ENCODE measurements at regions not wholly inside any gene's neighbourhood (a gene's known extent, or its start where the extent isn't known, plus 50 kb on each side); places are given as distances from the start of the nearest gene placed in this dataset.

DNA sequence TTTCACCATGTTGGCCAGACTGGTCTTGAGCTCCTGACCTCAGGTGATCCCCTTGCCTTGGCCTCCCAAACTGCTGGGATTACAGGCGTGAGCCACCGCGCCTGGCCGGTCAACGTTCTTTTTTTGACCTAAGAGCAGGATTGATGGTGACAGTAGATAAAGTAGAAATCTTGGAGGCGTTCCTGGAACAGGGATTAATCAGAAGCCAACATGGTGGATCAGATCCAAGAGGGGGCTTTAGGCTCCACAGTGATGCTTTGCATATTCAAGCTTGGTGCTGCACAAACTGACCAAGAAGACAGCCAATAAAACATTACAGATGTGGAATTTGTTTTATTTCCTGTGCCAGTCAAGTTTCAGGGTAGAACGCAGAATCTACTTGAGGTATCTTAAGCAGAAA, 271.2 kb downstream of the FGF9 start:
- peaks cover 13% of the 10 kb centered on the region for H3K4me1 ChIP-seq (ENCODE audit: insufficient read depth, low read length)

DNA sequence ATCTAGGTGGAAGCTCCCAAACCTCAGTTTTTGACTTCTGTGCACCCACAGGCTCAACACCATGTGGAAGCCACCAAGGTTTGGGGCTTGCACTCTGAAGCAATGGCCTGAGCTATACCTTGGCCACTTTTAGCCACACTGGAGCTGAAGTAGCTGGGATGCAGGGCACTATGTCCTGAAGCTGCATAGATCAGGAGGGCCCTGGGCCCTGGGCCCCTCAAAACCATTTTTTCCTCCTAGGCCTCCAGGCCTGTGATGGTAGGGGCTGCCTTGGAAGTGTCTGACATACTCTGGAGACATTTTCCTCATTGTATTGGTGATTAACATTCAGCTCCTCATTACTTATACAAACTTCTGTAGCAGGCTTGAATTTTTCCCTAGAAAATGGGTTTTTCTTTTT, 273.7 kb downstream of the FGF9 start:
- H3K9ac ChIP-seq (ENCODE audit: low read length) = no peak overlapping the region
- H3K4me1 ChIP-seq (ENCODE audit: insufficient read depth, low read length) = no peaks in the 10 kb centered on the region
- no peak overlapping the region for H3K4me3 ChIP-seq (ENCODE audit: low read depth in 1 of 2, low read length in 2 of 2)
- H3K9me3 ChIP-seq (ENCODE audit: low read length) = no peaks in the 10 kb centered on the region
- no peaks in the 10 kb centered on the region for H3K36me3 ChIP-seq (ENCODE audit: insufficient read depth, low read length)
- H3K27ac ChIP-seq (ENCODE audit: low read depth, low read length) = no peak overlapping the region
- H3K27me3 ChIP-seq (ENCODE audit: control insufficient read depth in 1 of 2, insufficient read depth in 2 of 2, low read length in 2 of 2) = no peaks in the 10 kb centered on the region

More for the DNA sequence above, 271.2 kb downstream of the FGF9 start:
- H3K27me3 ChIP-seq (ENCODE audit: control insufficient read depth in 1 of 2, insufficient read depth in 2 of 2, low read length in 2 of 2) = no peaks in the 10 kb centered on the region
- no peaks in the 10 kb centered on the region for H3K9me3 ChIP-seq (ENCODE audit: low read length)
- no peak overlapping the region for H3K4me3 ChIP-seq (ENCODE audit: low read depth in 1 of 2, low read length in 2 of 2)
- H3K27ac ChIP-seq (ENCODE audit: low read depth, low read length) = no peak overlapping the region
- no peak overlapping the region for H3K9ac ChIP-seq (ENCODE audit: low read length)
- H3K36me3 ChIP-seq (ENCODE audit: insufficient read depth, low read length) = no peaks in the 10 kb centered on the region

DNA sequence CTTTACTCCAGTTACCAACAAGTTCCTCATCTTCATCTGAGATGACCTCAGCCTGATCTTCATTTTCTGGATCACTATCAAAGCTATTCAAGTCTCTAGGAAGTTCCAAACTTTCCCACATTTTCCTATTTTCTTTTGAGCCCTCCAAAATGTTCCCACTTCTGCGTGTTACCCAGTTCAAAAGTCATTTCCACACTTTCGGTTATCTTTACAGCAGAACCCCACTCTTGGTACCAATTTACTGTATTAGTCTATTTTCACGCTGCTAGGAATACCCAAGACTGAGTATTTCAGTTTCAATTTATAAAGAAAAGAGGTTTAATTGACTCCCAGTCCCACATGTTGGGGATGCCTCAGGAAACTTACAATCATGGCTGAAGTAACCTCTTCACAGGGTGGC, 274.3 kb downstream of the FGF9 start:
- Histone ChIP-seq H3K4me1 (ENCODE audit: insufficient read depth, low read length) (no peaks in the 10 kb centered on the region), H3K9ac (ENCODE audit: low read length) (no peak overlapping the region), H3K27ac (ENCODE audit: low read depth, low read length) (no peak overlapping the region), H3K27me3 (ENCODE audit: control insufficient read depth in 1 of 2, insufficient read depth in 2 of 2, low read length in 2 of 2) (no peaks in the 10 kb centered on the region), H3K36me3 (ENCODE audit: insufficient read depth, low read length) (no peaks in the 10 kb centered on the region), H3K9me3 (ENCODE audit: low read length) (no peaks in the 10 kb centered on the region), H3K4me3 (ENCODE audit: low read depth in 1 of 2, low read length in 2 of 2) (no peak overlapping the region)

DNA sequence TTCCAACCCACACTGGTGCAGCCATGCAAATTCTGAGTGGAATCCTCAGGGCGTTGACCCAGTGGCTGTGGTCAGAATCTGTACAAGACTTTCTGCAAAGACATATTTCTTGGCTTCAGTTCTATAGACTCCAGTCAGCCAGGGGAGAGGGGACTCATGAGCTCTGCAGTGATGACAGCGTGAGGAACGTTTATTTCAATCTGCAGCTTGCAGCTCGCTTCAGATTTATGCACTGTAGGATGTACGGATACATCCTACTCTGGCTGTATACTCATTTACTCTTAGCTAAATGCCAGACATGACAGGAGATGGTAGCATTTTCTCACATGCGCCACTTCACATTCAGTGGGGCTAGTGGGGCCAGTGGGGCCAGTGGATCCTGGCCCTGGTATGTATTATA, 276.1 kb downstream of the FGF9 start:
- H3K9me3 ChIP-seq (ENCODE audit: low read length) = no peaks in the 10 kb centered on the region
- H3K27ac ChIP-seq (ENCODE audit: low read depth, low read length) = no peak overlapping the region
- H3K4me3 ChIP-seq (ENCODE audit: low read depth in 1 of 2, low read length in 2 of 2) = no peak overlapping the region
- H3K27me3 ChIP-seq (ENCODE audit: control insufficient read depth in 1 of 2, insufficient read depth in 2 of 2, low read length in 2 of 2) = no peaks in the 10 kb centered on the region
- no peaks in the 10 kb centered on the region for H3K36me3 ChIP-seq (ENCODE audit: insufficient read depth, low read length)
- H3K9ac ChIP-seq (ENCODE audit: low read length) = no peak overlapping the region
- H3K4me1 ChIP-seq (ENCODE audit: insufficient read depth, low read length) = no peaks in the 10 kb centered on the region

DNA sequence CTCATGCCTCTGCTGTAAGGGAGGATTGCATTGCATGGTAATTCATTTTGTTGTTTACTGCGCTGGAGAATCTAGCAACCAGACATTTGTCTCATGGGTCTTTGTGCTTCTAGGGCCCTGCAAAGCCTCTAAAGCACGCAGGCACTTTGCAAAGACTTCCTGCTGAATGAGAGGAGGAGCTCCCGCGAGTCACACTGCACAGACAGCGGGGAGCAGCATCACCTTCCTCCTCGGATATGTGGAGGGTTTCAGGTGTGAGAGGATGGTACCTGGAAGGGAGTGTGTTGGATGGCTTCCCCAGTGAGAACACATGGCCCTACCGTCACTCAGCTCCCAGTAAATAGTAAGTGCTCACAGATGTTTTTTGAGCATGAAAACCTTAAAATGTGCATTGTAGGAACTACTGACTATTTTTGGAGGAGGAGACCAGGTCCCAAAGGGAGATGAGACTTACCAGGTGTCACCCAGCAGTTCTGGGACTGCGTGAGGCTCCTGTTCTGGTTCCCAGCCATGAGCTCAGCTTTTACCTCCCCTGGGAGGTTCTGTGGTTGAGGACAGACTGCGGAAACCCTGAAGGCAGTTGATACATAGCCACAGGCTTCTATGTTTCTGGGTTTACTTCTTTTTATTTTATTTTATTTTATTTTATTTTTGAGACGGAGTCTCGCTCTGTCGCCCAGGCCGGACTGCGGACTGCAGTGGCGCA, 278.0 kb downstream of the FGF9 start:
- H3K27me3 ChIP-seq (ENCODE audit: control insufficient read depth in 1 of 2, insufficient read depth in 2 of 2, low read length in 2 of 2) = no peaks in the 10 kb centered on the region
- H3K9ac ChIP-seq (ENCODE audit: low read length) = no peak overlapping the region
- H3K4me1 ChIP-seq (ENCODE audit: insufficient read depth, low read length) = no peaks in the 10 kb centered on the region
- no peaks in the 10 kb centered on the region for H3K9me3 ChIP-seq (ENCODE audit: low read length)
- no peak overlapping the region for H3K27ac ChIP-seq (ENCODE audit: low read depth, low read length)
- H3K36me3 ChIP-seq (ENCODE audit: insufficient read depth, low read length) = no peaks in the 10 kb centered on the region
- H3K4me3 ChIP-seq (ENCODE audit: low read depth in 1 of 2, low read length in 2 of 2) = no peak overlapping the region

DNA sequence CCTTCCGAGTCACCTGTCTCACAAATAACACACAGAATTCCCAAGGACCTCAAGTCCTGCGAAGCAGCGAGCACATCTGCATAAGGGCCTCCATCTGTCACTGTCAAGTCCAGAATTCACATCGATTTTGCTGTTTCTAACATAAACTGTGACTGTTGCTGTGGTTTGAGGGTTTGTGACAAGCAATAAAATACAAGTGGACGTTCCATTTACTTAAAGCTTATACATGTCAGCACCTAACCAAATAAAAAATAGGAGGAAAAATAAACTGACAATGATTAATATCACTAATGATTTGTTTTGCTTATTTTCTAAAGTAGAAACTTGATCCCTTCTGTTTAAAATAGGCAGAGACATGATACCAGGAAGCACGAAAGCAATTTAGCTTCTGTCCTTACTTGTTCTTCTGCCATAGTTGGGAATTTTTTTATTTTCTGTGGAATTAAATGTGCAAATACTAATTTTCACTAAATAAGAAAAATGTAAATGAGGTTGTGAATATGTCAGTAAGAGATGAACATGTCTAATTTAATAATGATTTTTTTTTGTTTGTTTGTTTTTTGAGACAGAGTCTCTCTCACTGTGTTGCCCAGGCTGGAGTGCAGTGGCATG, 279.1 kb downstream of the FGF9 start:
- H3K4me3 ChIP-seq (ENCODE audit: low read depth in 1 of 2, low read length in 2 of 2) = no peak overlapping the region
- H3K36me3 ChIP-seq (ENCODE audit: insufficient read depth, low read length) = no peaks in the 10 kb centered on the region
- H3K9me3 ChIP-seq (ENCODE audit: low read length) = no peaks in the 10 kb centered on the region
- H3K4me1 ChIP-seq (ENCODE audit: insufficient read depth, low read length) = no peaks in the 10 kb centered on the region
- no peak overlapping the region for H3K27ac ChIP-seq (ENCODE audit: low read depth, low read length)
- no peak overlapping the region for H3K9ac ChIP-seq (ENCODE audit: low read length)
- no peaks in the 10 kb centered on the region for H3K27me3 ChIP-seq (ENCODE audit: control insufficient read depth in 1 of 2, insufficient read depth in 2 of 2, low read length in 2 of 2)

DNA sequence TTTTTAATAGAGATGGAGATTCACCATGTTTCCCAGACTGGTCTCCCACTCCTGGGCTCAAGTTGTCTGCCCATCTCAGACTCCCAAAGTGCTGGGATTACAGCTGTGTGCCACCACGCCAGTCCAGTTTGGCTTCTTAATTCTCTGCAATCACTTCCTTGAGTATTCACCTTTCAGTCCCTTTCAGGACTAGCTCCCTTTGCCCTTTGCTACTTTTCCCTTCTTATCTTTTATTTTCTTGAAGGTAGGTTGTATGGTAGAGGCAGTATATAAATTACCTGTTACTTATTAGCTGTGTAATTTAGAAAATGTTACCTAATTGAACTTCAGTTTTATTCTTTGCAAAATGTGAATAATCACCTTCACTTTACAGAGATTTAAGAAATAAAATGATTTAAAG, 285.8 kb downstream of the FGF9 start:
- Histone ChIP-seq H3K9me3 (ENCODE audit: low read length) (no peaks in the 10 kb centered on the region), H3K27ac (ENCODE audit: low read depth, low read length) (no peak overlapping the region), H3K36me3 (ENCODE audit: insufficient read depth, low read length) (no peaks in the 10 kb centered on the region), H3K9ac (ENCODE audit: low read length) (no peak overlapping the region), H3K27me3 (ENCODE audit: control insufficient read depth in 1 of 2, insufficient read depth in 2 of 2, low read length in 2 of 2) (no peaks in the 10 kb centered on the region), H3K4me3 (ENCODE audit: low read depth in 1 of 2, low read length in 2 of 2) (no peak overlapping the region), H3K4me1 (ENCODE audit: insufficient read depth, low read length) (no peaks in the 10 kb centered on the region)

DNA sequence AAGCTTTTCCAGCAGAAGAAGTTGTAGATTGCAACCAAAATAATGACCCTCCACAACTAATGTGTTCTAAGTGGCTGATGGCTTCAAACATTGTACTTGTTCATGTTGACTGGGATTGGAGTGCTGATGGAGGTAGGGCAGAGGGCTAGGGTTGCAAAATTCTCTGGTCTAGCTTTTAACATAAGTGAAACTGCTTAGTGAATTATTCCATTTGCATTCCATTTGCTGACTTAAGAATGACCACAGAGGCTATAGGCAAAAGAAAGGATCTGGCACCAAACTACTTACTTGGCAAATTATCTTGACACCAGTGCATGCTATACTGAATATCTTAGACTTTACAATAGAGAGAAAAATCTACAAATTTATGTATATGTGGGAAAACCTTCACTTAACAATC, 287.0 kb downstream of the FGF9 start:
- Histone ChIP-seq H3K4me3 (ENCODE audit: low read depth in 1 of 2, low read length in 2 of 2) (no peak overlapping the region), H3K9ac (ENCODE audit: low read length) (no peak overlapping the region), H3K27ac (ENCODE audit: low read depth, low read length) (no peak overlapping the region), H3K36me3 (ENCODE audit: insufficient read depth, low read length) (no peaks in the 10 kb centered on the region), H3K4me1 (ENCODE audit: insufficient read depth, low read length) (no peaks in the 10 kb centered on the region), H3K9me3 (ENCODE audit: low read length) (no peaks in the 10 kb centered on the region), H3K27me3 (ENCODE audit: control insufficient read depth in 1 of 2, insufficient read depth in 2 of 2, low read length in 2 of 2) (no peaks in the 10 kb centered on the region)

DNA sequence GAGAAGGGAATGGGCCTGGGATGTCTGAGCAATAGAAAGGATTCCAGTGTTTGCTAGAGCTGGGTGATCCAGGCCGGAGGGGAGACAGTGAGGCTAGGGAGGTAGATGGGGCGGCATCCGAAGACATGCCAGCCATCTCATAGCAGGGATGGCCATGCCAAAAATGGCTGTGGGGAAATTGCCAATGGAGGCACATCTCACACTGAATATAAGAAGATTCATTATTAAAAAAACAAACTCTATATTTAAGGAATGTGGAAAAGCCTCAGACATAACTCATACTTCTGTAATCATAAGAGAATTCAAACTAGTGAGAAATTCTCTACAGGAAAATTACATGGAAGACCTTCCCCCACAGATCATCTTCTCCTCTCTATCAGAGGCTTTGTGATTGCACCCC, 289.2 kb downstream of the FGF9 start:
- no peak overlapping the region for H3K9ac ChIP-seq (ENCODE audit: low read length)

DNA sequence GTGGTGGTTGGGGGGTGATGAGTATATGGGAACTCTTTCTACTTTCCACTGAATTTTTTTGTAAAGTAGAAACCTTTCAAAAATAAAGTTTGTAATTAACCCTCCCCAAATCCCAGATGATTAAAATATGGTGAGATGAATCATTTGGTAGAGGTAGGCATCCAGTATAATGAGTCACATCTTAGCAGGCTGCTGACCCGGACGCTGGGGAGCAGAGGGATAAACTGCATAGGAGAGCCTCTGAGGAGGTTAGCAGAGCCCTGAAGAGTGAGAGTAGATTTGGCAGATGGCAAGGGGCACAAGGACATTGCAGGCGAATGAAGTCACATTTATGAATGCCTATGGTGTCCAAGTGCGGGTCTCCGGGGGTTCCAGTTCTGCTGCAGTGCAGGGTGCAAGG, 293.8 kb downstream of the FGF9 start:
- Histone ChIP-seq H3K4me3 (ENCODE audit: low read depth in 1 of 2, low read length in 2 of 2) (no peak overlapping the region), H3K9me3 (ENCODE audit: low read length) (no peaks in the 10 kb centered on the region), H3K36me3 (ENCODE audit: insufficient read depth, low read length) (no peaks in the 10 kb centered on the region), H3K27ac (ENCODE audit: low read depth, low read length) (no peak overlapping the region), H3K9ac (ENCODE audit: low read length) (no peak overlapping the region), H3K27me3 (ENCODE audit: control insufficient read depth in 1 of 2, insufficient read depth in 2 of 2, low read length in 2 of 2) (no peaks in the 10 kb centered on the region), H3K4me1 (ENCODE audit: insufficient read depth, low read length) (no peaks in the 10 kb centered on the region)

More for the DNA sequence above, 289.2 kb downstream of the FGF9 start:
- Histone ChIP-seq H3K27me3 (ENCODE audit: control insufficient read depth in 1 of 2, insufficient read depth in 2 of 2, low read length in 2 of 2) (no peaks in the 10 kb centered on the region), H3K4me3 (ENCODE audit: low read depth in 1 of 2, low read length in 2 of 2) (no peak overlapping the region), H3K27ac (ENCODE audit: low read depth, low read length) (no peak overlapping the region), H3K36me3 (ENCODE audit: insufficient read depth, low read length) (no peaks in the 10 kb centered on the region), H3K4me1 (ENCODE audit: insufficient read depth, low read length) (no peaks in the 10 kb centered on the region), H3K9me3 (ENCODE audit: low read length) (no peaks in the 10 kb centered on the region)

DNA sequence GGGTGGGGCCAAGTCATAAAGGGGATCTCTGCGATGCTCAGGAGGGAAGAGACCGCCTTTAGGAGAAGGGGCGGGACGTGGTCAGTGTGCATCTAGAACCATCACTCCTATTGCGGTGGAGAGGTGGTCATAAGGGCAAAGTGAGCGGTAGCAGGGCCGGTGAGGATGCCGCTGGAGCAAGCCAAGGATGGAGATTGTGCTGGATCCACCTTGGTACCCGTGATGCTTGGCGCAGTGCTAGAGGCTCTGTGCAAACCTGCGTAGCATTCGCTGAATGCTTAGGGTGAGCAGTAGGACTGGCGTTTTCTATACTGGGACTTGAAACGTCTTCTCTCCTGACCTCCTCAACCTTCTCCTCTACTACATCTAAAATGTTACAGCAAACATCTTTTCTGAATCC, 294.2 kb downstream of the FGF9 start:
- no peaks in the 10 kb centered on the region for H3K36me3 ChIP-seq (ENCODE audit: insufficient read depth, low read length)
- H3K9ac ChIP-seq (ENCODE audit: low read length) = no peak overlapping the region
- H3K27me3 ChIP-seq (ENCODE audit: control insufficient read depth in 1 of 2, insufficient read depth in 2 of 2, low read length in 2 of 2) = no peaks in the 10 kb centered on the region
- H3K4me1 ChIP-seq (ENCODE audit: insufficient read depth, low read length) = no peaks in the 10 kb centered on the region
- H3K4me3 ChIP-seq (ENCODE audit: low read depth in 1 of 2, low read length in 2 of 2) = no peak overlapping the region
- no peaks in the 10 kb centered on the region for H3K9me3 ChIP-seq (ENCODE audit: low read length)
- H3K27ac ChIP-seq (ENCODE audit: low read depth, low read length) = no peak overlapping the region

DNA sequence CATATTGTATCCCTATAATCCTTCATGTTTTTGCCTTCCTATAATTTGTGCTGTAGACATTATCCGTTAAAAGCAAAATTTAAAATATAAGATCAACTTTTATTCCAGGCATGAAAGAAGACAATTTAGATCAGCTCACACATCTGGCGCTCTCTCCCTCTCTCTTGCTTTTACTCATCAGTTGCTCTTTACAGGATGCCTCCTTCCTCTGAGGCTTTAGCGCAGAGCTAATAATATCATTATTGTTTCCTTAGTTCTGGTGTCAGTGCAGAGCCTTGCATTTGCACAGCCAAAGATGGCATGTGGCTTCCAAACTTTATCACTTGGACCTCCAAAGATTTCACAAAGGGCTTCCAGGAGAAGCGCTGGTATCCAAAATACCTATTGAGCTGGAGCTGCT, 295.1 kb downstream of the FGF9 start:
- H3K4me3 ChIP-seq (ENCODE audit: low read depth in 1 of 2, low read length in 2 of 2) = no peak overlapping the region
- H3K4me1 ChIP-seq (ENCODE audit: insufficient read depth, low read length) = no peaks in the 10 kb centered on the region
- no peak overlapping the region for H3K9ac ChIP-seq (ENCODE audit: low read length)
- no peaks in the 10 kb centered on the region for H3K36me3 ChIP-seq (ENCODE audit: insufficient read depth, low read length)
- no peak overlapping the region for H3K27ac ChIP-seq (ENCODE audit: low read depth, low read length)
- no peaks in the 10 kb centered on the region for H3K27me3 ChIP-seq (ENCODE audit: control insufficient read depth in 1 of 2, insufficient read depth in 2 of 2, low read length in 2 of 2)
- no peaks in the 10 kb centered on the region for H3K9me3 ChIP-seq (ENCODE audit: low read length)

All from muscle layer of colon (tissue), 2 donors.